Cardiac muscle cell (in vitro differentiated cells and primary cell): ENCODE measurements at regions not wholly inside any gene's neighbourhood (a gene's known extent, or its start where the extent isn't known, plus 50 kb on each side); places are given as distances from the start of the nearest gene placed in this dataset.

ENCODE experiments used
- DNase-seq, 2 donors: peaks; one replicate each; pipeline versions ENCODE4 v3.0.0 to v3.0.0-alpha.2; 2010 to 2017; ENCODE audit warnings: low read depth in 1 of 2, low spot score in 1 of 2
- H3K27ac ChIP-seq: fragments of 200-600 bp; sonication (generic); 2 replicates; pipeline ENCODE4 v1.5.1; 2016
- H3K27me3 ChIP-seq: fragments of 200-600 bp; sonication (generic); 2 replicates; pipeline ENCODE4 v1.6.0; 2016; ENCODE audit warnings: control low read depth
- H3K36me3 ChIP-seq: fragments of 200-600 bp; sonication (generic); 2 replicates; pipeline ENCODE4 v1.5.1; 2016; ENCODE audit warnings: control low read depth
- H3K4me1 ChIP-seq: fragments of 200-600 bp; sonication (generic); 2 replicates; pipeline ENCODE4 v1.8.1; 2017; ENCODE audit warnings: low read depth, mild to moderate bottlenecking, mixed run types
- H3K4me3 ChIP-seq: fragments of 200-600 bp; sonication (generic); 2 replicates; pipeline ENCODE4 v1.5.1; 2016; ENCODE audit warnings: mild to moderate bottlenecking
- H3K9me3 ChIP-seq: fragments of 200-600 bp; sonication (generic); 2 replicates; pipeline ENCODE4 v1.5.1; 2017; ENCODE audit warnings: low read depth, mild to moderate bottlenecking, control low read depth
- TF ChIP-seq, protein P1 (sequence below): IDR thresholded peaks from 2 replicates; pipeline ENCODE4 v1.5.1; 2012; ENCODE audit warnings: low read depth, mild to moderate bottlenecking, low read length

DNA sequence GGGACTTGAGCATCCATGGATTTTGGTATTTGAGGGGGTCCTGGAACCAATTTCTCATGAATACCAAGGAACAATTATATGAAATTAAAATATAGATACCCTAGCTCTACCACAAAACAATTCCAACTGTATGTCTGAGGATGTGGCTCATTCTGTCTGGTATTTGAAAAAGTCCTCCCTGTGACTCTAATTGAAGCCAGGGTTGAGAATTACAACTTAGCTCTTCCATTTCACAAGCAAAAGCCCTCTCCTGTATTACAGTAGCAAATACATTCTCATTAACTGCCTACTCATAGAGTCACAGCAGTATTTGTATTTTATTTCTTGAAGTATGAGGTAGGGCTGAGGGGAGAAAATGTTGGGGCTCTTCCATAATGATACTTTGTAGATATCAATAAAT, 187.8 kb upstream of the OLFM3 start:
- Histone ChIP-seq H3K4me1 (no peaks in the 10 kb centered on the region), H3K9me3 (no peaks in the 10 kb centered on the region), H3K27ac (no peak overlapping the region), H3K27me3 (no peaks in the 10 kb centered on the region), H3K36me3 (no peaks in the 10 kb centered on the region), H3K4me3 (no peak overlapping the region)
- DNase-seq: no peak
- TF ChIP-seq, protein P1, sequence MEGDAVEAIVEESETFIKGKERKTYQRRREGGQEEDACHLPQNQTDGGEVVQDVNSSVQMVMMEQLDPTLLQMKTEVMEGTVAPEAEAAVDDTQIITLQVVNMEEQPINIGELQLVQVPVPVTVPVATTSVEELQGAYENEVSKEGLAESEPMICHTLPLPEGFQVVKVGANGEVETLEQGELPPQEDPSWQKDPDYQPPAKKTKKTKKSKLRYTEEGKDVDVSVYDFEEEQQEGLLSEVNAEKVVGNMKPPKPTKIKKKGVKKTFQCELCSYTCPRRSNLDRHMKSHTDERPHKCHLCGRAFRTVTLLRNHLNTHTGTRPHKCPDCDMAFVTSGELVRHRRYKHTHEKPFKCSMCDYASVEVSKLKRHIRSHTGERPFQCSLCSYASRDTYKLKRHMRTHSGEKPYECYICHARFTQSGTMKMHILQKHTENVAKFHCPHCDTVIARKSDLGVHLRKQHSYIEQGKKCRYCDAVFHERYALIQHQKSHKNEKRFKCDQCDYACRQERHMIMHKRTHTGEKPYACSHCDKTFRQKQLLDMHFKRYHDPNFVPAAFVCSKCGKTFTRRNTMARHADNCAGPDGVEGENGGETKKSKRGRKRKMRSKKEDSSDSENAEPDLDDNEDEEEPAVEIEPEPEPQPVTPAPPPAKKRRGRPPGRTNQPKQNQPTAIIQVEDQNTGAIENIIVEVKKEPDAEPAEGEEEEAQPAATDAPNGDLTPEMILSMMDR: no peak

DNA sequence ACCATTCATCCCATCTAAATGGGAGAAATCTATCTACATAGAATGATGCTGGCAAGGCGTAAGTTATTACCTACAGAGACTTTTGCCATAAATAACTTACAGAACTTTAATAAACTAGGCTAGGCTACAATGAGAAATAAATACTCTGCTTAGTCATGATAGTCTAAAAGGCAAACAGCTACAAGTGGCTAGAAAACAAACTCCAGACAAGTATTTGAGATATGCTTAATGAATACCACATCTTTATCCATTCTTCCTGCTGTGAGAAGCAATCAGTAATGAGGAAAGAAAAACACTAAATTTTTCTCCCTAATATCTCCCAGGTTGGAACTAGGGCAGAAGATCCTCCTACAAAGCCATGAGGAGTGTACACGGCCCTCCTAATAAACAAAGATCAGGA, 187.0 kb upstream of the OLFM3 start:
- DNase-seq: no peak
- Histone ChIP-seq H3K4me1 (no peaks in the 10 kb centered on the region), H3K27me3 (no peaks in the 10 kb centered on the region), H3K36me3 (no peaks in the 10 kb centered on the region), H3K27ac (no peak overlapping the region), H3K9me3 (no peaks in the 10 kb centered on the region), H3K4me3 (no peak overlapping the region)
- TF ChIP-seq, protein P1: no peak

DNA sequence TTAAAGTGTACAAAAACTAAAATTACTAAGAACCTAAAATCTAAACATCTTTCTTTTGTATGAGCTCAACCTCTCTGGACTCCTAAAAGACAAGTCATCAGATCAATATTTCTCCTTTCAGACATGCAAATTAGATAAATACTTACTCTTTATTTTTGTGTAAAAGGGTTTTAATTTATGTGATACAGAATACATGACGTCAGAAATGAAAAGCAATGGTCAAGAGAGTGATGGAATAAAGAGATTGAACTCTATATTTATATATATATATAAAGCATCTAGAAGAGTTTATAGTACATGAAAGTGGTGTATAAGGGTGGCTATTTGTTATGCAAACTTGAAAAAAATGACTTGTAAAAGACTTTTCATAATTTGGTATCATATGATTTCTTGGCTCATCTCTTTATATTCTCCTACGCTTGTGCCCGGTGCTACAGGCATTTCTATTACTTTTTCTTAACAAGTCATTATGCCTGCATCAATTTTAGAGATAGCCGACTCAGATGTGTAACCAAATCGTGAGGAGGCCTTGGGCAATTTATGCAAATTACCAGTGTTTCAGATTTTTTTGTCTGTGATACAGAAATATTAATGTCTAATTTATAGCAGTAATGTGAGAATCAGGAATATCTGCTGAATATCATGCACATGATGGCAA, 186.0 kb upstream of the OLFM3 start:
- Histone ChIP-seq H3K4me3 (no peak overlapping the region), H3K36me3 (no peaks in the 10 kb centered on the region), H3K4me1 (no peaks in the 10 kb centered on the region), H3K27ac (no peak overlapping the region), H3K27me3 (no peaks in the 10 kb centered on the region), H3K9me3 (no peaks in the 10 kb centered on the region)
- TF ChIP-seq, protein P1: no peak
- DNase-seq: no peak

DNA sequence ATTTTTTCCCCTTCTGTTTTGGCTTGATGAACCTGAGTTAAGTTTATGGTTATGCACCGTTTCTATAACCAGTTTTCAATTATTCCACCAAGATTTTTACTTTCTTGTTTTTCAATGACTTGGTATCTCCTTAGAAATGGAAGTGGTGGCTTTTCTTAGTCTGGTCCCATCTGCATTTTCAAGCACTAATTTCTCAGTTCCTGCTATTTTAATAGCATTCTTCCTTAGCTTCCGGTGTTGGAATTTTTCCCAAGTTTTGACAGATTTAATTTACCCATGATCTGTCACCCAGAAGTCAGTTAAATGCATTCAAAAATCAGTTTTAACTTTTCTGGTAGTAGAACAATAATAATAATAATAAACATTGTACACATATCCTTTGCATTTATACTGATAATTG, 184.6 kb upstream of the OLFM3 start:
- no peak overlapping the region for H3K4me3 ChIP-seq
- no peaks in the 10 kb centered on the region for H3K36me3 ChIP-seq
- TF ChIP-seq, protein P1: no peak
- no peaks in the 10 kb centered on the region for H3K4me1 ChIP-seq
- no peak overlapping the region for H3K27ac ChIP-seq
- H3K9me3 ChIP-seq: no peaks in the 10 kb centered on the region
- no peak for DNase-seq
- H3K27me3 ChIP-seq: no peaks in the 10 kb centered on the region

DNA sequence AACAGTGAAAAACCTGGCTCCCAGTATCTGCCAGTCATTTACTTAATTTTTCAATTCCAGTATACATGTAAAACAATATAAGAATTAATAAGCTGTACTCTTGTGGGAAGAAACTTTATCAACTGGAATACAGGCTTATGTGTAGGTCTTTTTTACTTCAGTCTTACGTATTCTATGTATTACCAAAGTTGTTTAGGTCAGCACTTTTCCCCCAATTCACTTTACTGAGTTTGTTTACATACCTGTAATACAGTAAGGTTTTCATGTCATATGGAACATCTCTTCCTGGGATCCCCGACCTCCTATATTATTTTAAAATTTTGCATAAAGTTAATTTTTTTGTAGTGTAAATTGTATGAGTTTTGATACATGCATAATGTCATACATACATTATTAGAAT, 181.8 kb upstream of the OLFM3 start:
- no peak overlapping the region for H3K27ac ChIP-seq
- no peaks in the 10 kb centered on the region for H3K27me3 ChIP-seq
- no peak for DNase-seq
- no peaks in the 10 kb centered on the region for H3K4me1 ChIP-seq
- no peaks in the 10 kb centered on the region for H3K9me3 ChIP-seq
- TF ChIP-seq, protein P1: no peak
- H3K36me3 ChIP-seq: no peaks in the 10 kb centered on the region
- H3K4me3 ChIP-seq: no peak overlapping the region
